GM12891 (cell line): ENCODE measurements at regions not wholly inside any gene's neighbourhood (a gene's known extent, or its start where the extent isn't known, plus 50 kb on each side); places are given as distances from the start of the nearest gene placed in this dataset.

ENCODE experiments used
- DNase-seq: peaks from one replicate; pipeline ENCODE4 v3.0.0; 2011; ENCODE audit warnings: low spot score; ENCODE audit not compliant: insufficient read length
- FAIRE-seq: peaks from 2 replicates; lab custom pipeline; 2011; peaks lifted over from hg19 to GRCh38; lab: Jason Lieb, UNC
- PAX5 ChIP-seq: IDR thresholded peaks from 2 replicates; pipeline ENCODE4 v1.6.1; 2011; ENCODE audit warnings: low read length, moderate library complexity, mild to moderate bottlenecking; ENCODE audit not compliant: insufficient read depth, severe bottlenecking
- POLR2A ChIP-seq: IDR thresholded peaks from 2 replicates; pipeline ENCODE4 v1.6.1; 2011; ENCODE audit warnings: low read depth, low read length, control low read depth
- POLR2AphosphoS5 ChIP-seq: IDR thresholded peaks from 2 replicates; pipeline ENCODE4 v1.6.1; 2011; ENCODE audit warnings: low read depth, low read length, control low read depth
- POU2F2 ChIP-seq: IDR thresholded peaks from 2 replicates; pipeline ENCODE4 v1.6.1; 2011; ENCODE audit warnings: low read depth, mild to moderate bottlenecking, control low read depth, low read length, moderate library complexity
- SPI1 ChIP-seq: IDR thresholded peaks from 2 replicates; pipeline ENCODE4 v1.6.1; 2011; ENCODE audit warnings: low read depth, low read length, control low read depth
- TAF1 ChIP-seq: IDR thresholded peaks from 2 replicates; pipeline ENCODE4 v1.6.1; 2011; ENCODE audit warnings: low read depth, low read length, control low read depth

DNA sequence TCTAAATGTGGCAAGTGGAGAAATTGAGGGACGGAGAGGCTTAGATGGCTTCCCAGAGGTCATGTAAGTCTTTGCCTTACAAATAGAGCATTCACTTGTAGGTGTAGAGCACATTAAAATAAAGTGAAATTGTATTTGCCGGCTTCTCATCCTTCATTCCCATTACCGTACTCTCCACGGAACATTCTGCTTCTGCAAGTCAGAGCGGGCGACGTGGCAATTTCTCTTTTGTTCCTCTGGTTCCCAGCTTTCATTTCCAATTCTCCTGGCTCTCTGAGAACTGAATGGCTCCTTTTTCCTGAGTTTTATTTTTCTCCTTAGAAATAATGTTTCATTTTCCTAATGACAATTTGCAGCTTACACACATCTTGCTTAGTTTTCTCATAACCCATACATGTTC is 51.3 kb upstream of the PFKP start:
- no peak for TF ChIP-seq POLR2A
- TF ChIP-seq SPI1 = no peak
- TF ChIP-seq POU2F2 = no peak
- TF ChIP-seq TAF1 = no peak
- TF ChIP-seq PAX5 = no peak
- TF ChIP-seq POLR2AphosphoS5 = no peak
- no peak for FAIRE-seq
- no peak for DNase-seq

DNA sequence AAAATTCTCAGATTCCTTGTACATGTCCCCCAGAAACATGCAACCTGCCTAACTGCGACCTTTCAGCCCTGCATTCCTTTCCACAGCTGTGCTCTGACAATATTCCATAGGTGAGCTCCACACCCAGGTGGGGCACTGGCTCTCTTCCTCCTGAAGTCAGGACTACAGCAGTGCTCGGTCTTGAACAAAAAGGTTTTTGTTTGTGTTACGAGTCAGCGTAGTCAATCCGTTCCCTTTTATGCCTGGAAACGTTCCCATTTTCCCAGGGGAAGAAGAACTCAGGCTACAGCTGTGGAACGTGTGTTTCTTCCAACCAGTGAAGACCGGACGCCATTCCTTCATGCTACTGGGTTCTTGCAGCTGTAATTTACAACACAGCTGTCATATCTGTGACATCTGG is 52.4 kb upstream of the PFKP start:
- TF ChIP-seq PAX5 = no peak
- no peak for TF ChIP-seq POLR2A
- TF ChIP-seq POU2F2 = no peak
- TF ChIP-seq SPI1 = no peak
- TF ChIP-seq TAF1 = no peak
- no peak for TF ChIP-seq POLR2AphosphoS5
- FAIRE-seq (no peak), DNase-seq (no peak)

DNA sequence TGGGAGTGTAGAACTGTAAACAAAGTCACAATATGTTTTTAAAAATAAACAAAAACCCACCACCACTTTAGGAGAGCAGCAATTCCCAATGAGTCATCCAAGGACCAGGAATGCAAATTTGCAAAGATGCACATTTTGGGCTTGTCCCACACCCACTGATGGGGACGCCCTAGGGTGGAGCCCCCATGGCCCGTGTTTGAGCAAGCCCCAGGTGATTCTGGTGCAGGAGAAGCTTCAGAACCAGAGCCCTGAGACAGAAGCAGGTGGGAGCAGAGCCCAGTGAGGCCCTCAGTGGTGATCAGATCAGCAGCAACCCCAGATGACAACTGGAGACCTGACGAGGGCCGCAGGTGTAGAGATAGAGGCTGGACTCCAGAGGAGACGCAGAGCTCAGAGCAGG is 55.1 kb upstream of the PFKP start:
- DNase-seq (no peak), FAIRE-seq (no peak)
- TF ChIP-seq TAF1 (no peak), POLR2A (no peak), PAX5 (no peak), SPI1 (no peak), POLR2AphosphoS5 (no peak), POU2F2 (no peak)

DNA sequence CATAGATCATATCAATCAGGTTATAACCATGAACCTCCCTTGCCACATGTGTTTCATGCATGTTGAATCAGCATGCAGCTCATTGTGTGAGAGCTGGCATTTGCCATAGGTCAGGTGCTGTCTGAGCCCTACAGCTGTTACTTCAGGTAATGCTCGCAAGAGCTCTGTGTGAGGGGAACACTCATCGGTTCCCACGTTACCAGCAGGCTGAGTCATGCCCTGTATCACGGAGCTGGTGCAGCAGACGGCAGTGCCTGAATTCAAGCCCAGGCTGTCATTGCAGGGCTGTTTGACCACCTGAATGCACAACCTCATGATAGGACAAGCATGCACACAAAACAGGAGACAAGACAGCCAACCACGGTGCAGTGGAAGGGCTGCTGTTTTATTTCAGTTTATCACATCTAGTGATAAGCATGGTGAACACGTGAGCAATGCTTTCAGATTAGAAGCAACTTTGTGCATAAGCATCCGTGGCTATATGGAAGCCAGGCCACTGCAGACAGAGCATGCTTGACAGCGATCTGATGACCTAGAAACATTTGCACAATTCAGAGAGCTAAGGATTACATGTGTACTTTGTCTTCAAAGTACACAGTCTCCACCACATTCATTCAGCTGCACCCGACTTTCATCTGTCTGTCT is 56.4 kb upstream of the PFKP start:
- TF ChIP-seq POLR2AphosphoS5 = no peak
- no peak for TF ChIP-seq POU2F2
- TF ChIP-seq TAF1 = no peak
- TF ChIP-seq POLR2A = no peak
- TF ChIP-seq PAX5 = no peak

DNA sequence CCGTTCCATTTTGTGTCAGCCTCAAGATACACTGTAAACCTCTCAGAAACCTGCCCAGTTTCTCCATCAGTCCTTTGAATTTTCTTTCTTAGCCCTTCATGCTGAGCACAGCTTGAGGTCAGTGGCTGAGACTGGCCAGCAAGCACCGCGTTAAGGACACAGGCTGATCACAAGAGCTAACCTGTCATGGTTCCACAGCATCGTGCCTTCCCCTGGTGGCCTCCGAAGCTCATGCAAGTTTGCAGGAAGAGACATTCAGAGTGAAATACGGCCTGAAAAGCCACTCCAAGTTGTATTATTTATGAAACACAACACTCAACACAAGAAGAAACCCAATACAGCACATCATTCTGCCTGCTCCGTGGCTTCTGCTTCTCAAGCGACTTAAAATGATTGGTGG is 57.0 kb upstream of the PFKP start:
- DNase-seq (no peak), FAIRE-seq (no peak)
- TF ChIP-seq SPI1 = no peak
- no peak for TF ChIP-seq POLR2AphosphoS5
- TF ChIP-seq PAX5 = no peak
- TF ChIP-seq POLR2A = no peak
- TF ChIP-seq TAF1 = no peak
- TF ChIP-seq POU2F2 = no peak

More for the DNA sequence above, 56.4 kb upstream of the PFKP start:
- DNase-seq = no peak
- peak; percentile 33 for FAIRE-seq

DNA sequence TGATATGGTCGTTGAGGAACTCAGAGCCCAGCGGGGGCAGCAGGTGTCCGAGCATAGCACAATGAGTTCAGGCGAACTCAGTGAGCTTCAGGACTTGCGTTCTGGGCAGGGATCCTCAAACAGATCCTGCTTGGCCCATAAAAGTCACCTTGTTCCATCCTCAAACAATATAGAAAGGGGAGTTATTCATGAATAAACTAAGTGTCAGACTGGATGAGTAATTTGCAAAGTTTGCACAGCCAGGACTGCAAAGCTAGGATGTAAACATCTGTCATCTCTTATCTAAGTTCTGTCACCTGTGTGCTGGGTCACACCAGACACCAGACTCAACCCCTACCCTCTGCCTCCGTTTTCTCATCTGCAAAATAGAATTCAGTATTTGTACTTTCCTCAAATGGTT is 58.0 kb upstream of the PFKP start:
- DNase-seq = no peak
- no peak for TF ChIP-seq POLR2A
- TF ChIP-seq TAF1 = no peak
- no peak for TF ChIP-seq SPI1
- TF ChIP-seq PAX5 = no peak
- no peak for TF ChIP-seq POLR2AphosphoS5
- no peak for TF ChIP-seq POU2F2
- FAIRE-seq = no peak

DNA sequence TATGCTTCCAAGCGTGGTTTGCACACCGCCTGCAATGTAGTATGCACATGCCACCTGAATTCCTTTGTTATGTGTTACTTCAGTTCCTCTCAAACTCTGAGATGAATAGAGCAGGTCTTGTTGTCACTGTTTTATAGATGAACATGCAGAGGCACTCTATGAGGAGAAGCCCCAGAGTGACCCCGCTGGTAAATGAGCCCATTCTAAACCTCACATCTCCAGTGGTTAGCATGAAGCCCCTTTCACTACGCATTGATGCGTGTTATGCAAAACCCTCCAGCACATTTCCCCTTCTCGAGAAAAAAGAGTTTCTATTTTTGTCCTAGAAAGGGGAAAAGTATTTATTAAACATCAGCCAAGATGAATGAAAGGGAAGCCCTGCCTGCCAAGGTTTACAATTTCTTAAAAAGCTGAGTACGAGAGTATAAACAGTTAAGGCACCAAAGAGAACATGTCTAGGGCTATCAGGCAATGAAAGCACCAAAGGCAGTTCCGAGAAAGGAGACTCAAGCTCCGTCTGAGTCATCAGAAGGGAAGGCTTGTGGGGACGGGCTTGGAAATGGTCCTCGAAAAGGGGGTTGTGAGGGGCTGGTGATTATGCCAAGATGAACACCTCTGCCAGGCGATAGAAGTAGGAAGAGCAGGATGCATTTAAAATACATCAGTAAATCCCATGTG is 58.7 kb upstream of the PFKP start:
- DNase-seq (no peak), FAIRE-seq (no peak)
- no peak for TF ChIP-seq SPI1
- no peak for TF ChIP-seq POLR2A
- TF ChIP-seq PAX5 = no peak
- no peak for TF ChIP-seq TAF1
- TF ChIP-seq POU2F2 = no peak
- TF ChIP-seq POLR2AphosphoS5 = no peak

DNA sequence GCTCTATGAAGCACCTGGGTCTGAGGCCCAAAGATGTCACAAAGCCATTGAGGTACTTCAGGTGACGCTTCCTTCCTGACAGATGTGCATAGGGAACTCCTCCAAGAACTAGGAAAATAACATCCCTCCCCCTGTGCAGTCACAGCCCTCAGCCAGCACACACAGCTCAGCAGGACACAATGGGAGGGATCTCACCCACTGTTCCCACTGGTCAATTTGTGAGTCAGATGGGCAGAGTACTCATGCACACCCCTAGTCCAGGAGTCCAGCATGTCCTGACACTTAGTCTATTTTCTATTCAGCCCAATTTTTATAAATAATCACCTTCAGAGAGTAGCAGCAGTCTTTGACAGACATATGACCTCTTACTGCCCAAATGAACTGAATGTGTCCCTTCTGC is 60.7 kb upstream of the PFKP start:
- TF ChIP-seq TAF1 (no peak), POLR2A (no peak), POU2F2 (no peak), PAX5 (no peak), SPI1 (no peak), POLR2AphosphoS5 (no peak)
- FAIRE-seq (no peak), DNase-seq (no peak)

DNA sequence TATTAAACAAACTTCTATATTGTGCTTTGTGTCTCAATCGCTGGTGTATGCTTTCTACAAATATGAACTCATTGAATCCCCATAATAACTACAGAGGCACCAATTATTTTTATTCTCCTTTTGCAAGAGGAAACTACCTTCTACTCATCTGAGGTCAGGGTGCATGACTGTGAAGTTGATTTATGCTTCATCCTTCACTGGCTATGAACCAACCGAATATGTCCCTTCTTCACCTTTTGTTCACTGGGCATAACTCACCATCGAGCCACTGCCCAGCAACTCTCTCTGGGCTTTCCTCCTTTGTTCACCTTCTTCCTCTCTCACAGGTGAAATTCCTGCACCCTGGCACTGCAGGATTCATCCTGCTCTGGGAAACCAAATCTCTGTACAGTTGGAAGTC is 61.3 kb upstream of the PFKP start:
- FAIRE-seq (no peak), DNase-seq (no peak)
- TF ChIP-seq POLR2AphosphoS5 = no peak
- no peak for TF ChIP-seq SPI1
- no peak for TF ChIP-seq PAX5
